Retinal pigment epithelial cell (primary cell): ENCODE measurements at regions not wholly inside any gene's neighbourhood (a gene's known extent, or its start where the extent isn't known, plus 50 kb on each side); places are given as distances from the start of the nearest gene placed in this dataset.

Source experiments
- DNase-seq: peaks from one replicate; pipeline ENCODE4 v3.0.0-alpha.2; 2010; ENCODE audit warnings: low read depth
- H3K4me3 ChIP-seq: 2 replicates; pipeline ENCODE4 v1.5.1; 2011; ENCODE audit warnings: mild to moderate bottlenecking, low read length, control low read depth, moderate library complexity
- TF ChIP-seq, protein P1 (sequence below): conservative IDR thresholded peaks from 2 replicates; pipeline ENCODE4 v1.5.1; 2011; ENCODE audit warnings: low read depth, low read length, control low read depth, inconsistent platforms

DNA sequence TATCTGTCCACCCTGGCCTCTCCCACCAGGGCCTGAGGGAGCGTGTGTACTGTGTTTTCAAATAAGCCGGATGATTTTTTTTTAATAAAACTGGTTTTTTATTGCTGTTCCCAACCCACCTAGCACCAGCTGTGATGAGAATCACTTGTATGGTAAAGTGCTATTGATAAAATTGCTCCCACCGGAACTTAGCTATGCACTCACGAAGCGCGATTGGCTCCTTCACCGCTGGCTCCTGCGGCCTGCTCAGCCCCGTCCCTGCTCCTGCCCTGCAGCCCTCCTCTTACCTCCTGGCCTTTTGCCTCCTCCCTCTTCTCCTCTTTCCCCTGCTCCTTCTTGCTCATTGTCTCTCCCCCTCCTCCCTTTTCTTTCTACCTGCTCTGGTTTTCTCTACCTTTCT lies 183.7 kb downstream of the TLE3 start:
- no peak for DNase-seq
- TF ChIP-seq, protein P1, sequence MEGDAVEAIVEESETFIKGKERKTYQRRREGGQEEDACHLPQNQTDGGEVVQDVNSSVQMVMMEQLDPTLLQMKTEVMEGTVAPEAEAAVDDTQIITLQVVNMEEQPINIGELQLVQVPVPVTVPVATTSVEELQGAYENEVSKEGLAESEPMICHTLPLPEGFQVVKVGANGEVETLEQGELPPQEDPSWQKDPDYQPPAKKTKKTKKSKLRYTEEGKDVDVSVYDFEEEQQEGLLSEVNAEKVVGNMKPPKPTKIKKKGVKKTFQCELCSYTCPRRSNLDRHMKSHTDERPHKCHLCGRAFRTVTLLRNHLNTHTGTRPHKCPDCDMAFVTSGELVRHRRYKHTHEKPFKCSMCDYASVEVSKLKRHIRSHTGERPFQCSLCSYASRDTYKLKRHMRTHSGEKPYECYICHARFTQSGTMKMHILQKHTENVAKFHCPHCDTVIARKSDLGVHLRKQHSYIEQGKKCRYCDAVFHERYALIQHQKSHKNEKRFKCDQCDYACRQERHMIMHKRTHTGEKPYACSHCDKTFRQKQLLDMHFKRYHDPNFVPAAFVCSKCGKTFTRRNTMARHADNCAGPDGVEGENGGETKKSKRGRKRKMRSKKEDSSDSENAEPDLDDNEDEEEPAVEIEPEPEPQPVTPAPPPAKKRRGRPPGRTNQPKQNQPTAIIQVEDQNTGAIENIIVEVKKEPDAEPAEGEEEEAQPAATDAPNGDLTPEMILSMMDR: no peak
- H3K4me3 ChIP-seq: no peak overlapping the region

DNA sequence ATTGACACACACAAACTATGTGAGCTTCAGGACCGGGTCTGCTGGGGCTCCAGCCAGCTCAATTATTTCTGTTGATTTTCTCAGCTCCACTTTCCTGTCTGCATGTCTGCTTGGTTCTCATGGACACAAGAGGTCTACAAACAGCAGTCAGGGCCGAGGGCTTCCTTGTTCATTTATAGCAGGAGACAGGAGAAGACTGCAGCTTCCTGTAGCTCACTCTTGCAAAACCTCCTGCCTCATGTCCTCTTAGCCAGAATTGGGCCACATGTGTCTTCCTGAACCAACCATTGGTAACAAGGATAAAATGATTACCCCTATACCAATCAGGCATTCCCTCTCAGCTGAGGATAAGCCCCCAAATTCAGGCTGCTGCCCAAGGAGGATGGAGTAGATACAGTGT lies 182.8 kb downstream of the TLE3 start:
- TF ChIP-seq, protein P1: no peak
- H3K4me3 ChIP-seq: no peak overlapping the region
- DNase-seq: no peak

DNA sequence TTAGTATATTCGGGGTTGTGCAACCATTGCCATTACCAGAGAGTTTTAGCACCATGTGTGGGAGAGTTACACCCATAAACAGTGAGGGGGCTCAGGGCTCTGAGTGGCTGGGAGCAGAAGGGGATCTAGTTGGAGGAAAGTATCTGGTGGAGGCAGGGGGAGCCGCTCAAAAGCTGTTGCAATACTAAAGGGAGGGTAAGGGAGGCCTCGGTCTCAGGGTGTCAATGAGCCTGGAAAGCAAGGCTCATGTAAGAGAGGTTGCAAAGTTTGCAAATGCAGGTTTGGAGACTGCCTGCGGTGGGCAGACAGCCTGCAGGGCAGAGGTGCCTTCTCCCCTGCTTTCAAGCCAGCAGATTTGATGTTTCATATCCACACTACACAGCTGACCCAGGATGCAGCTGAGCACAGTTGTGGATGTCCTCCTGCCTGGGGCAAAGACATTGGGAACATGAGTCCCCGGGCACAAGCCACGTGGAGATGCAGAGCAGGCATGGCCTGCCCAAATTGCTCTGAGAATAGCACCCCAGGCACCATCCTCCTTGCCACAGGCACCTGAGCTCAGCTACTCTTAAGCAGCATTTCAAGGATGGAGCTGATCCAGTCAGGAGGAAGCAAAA lies 181.4 kb downstream of the TLE3 start:
- TF ChIP-seq, protein P1: no peak
- no peak overlapping the region for H3K4me3 ChIP-seq
- no peak for DNase-seq

DNA sequence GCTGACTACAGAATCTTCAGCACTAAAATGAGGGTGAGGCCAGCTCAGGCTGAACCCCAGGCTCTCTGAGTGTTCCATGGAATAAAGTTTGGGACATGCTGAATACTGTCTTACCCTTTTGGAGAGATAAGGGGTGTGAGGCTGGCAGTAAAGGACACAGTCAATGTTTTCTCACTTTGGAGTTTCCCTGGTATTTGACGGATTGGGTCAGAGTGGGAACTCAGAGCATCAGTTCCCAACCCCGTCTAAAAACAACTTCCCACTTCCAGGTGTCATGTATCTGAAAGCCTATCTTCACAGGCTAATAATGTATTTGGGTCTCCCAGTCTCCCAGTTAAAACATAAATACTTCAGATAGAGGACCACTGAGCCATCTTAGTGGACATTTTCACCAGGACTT lies 180.7 kb downstream of the TLE3 start:
- TF ChIP-seq, protein P1: no peak
- H3K4me3 ChIP-seq: no peak overlapping the region
- DNase-seq: no peak

DNA sequence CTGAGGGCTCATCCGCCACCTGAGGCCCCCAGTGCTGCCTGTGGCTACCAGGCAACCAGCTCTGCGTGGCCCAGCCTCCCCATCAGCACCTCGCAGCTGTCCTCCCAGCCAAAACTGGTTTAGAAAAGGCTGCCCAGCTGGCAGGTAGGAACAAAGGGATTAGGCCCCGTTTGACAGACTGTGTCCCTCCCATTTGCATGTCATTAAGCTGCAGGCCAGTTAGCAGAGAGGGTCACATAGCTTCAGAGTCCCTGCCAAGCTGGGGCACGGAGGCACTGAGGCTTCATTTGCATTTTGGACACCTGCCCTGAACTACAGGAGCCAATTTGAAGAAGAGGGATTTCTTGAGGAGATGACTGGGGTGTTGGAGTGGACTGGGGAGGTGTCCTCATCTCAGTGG lies 177.9 kb downstream of the TLE3 start:
- TF ChIP-seq, protein P1: no peak
- no peak overlapping the region for H3K4me3 ChIP-seq
- DNase-seq: no peak

- DNase-seq: no peak
- TF ChIP-seq, protein P1: no peak
- H3K4me3 ChIP-seq: no peak overlapping the region
Measured at GRCh38 chr15:69920221-69920620, 177.5 kb downstream of the TLE3 start.
